ENCODE measurements at regions not wholly inside any gene's neighbourhood (a gene's known extent, or its start where the extent isn't known, plus 50 kb on each side); places are given as distances from the start of the nearest gene placed in this dataset.

DNA sequence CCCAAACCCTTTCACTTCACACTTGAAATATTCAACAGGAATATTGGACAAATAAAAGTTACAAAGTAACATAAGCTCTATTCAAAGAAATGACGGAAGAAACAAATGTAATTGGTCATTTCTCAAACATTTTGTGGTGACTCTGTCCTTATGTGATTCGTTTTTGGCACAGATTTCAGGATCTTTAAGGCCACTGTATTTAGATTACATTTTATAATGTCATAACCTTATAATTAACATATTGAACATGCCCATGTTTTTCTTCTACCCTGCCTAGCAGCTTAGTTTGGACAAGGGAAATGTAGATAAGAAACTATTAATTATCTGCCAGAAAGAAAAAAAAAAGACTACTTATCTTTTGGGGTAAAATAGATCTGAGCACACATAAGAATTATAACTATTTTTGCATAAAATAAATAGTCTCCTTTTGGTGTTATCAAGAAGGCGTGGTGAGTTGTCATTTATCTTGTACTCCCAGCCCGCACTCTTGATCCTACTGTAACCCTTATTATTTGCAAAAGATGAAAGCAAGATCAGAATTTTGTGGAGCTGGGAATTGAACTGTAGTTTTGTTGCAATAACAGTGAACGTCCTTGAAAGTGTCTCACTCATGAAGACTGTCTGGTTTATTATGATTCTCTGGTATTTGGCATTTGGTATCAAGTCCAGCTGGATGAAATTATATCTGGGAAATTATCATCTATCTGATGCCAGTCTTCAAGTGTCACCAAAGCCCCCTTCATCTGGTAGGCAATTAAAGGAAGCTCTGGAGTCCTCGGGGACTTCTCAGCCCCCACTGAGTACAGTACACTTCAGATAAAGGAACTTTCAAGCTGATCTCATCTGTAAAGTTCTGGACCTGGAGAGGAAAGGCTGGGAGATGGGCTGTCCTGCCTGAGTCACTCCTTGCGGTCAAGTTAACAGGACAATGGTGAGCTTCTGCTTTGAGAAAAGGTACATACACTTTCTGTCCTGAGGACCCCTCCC lies 175.7 kb upstream of the INHBA start:
- ATAC-seq, result no peak
- DNase-seq, result no peak

DNA sequence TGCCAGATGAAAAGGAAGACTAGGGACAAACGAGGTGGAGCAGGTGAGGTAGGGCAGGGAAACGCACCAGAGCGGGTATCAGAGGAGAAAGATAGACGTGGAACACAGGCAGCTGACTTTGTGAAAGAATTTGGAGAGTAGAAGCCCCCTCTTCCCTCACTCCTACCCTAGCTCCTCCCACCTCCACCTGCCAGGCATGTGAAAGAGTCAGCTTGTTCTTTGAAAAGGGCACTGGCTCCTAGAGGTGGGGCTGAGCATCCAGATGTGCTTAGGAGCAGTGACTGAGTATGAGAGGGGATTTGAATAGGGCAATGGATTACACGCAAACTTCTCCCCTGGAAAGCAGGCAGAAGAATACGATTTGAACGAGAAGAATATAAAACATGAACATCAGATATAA lies 174.2 kb upstream of the INHBA start:
- DNase-seq (no peak), ATAC-seq (no peak)

DNA sequence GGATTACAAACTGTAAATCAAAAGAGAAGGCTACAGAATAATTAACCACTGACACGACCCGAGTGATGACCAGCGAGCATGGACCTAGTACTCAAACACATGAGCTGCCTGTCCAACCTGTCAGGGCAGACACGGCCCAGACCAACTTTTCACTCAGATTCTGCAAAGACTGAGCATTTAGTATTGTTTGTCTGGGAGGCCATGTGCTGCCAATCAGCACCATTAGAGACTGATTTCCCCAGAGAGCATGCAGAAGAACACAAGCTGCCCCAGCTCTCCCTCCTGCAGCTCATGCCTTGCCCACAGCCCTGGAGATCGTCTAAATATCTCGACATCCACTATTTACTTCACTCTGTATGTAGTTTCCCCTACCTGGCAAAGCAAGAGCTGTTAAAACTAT lies 172.6 kb upstream of the INHBA start:
- DNase-seq (no peak), ATAC-seq (no peak)

DNA sequence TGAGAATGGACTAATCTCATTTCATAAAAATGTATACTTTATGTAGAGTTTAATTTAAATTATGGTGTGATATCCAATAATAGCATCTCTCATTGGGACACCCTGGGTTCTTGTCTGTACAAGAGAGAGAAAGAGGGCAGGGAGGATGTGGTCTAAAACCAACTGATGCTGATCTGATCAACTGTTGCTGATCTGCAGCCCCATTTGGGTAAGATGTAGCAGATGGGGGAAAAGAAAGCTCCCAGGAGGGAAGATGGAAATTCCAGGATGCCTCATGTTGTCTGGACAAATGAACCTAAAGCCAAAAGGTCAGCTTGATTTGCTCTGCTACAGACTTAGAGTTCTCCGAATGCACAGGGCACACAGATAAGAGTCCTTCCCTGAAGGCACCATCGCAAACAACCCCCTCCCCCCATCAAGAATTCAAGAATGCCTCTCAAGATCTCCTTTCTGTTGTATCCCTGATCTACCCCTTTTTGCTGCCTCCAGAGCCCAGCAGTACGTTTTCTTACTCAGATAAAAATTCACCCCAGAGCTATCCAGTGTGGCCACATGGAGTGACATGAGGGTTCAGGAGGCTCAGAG lies 171.4 kb upstream of the INHBA start:
- no peak for DNase-seq
- peak; percentile 20 for ATAC-seq

DNA sequence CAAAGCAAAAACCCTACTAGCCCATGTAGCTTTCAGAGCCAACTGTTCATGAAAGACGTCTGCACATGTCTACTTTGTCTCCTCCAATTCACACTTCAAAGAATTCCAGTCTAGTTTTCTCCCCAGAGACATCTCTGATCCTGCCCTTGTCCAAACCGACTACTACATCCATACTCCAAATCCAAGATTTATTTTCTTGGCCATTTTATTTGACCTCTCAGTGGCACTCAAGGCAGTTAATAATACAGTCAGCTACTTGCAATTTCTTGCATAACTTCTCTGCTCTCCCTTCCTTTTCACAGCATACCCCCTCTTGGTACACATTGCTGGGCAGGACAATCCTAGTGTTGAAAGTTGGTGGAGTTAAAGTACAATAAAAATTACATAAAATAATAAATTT lies 170.9 kb upstream of the INHBA start:
- DNase-seq, result no peak
- ATAC-seq, result no peak

DNA sequence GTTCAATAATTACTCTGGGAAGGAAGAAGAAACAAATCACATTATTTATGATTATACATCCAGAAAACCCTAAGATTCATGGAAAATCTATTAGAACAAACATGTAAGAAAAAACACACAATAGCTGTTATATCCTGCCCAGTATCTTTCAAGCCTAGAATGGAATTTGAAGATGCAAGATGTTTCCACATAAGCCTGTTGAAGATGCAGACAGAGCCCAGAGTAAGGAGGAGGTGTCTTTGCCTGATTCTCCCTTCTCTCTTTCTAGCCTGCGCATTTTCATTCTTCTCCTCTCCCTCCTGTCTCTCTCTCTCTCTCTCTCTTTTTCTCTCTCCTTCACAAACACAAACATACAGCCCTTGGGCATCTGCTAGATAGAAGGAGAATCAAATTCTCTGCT lies 170.1 kb upstream of the INHBA start:
- ATAC-seq, result no peak

DNA sequence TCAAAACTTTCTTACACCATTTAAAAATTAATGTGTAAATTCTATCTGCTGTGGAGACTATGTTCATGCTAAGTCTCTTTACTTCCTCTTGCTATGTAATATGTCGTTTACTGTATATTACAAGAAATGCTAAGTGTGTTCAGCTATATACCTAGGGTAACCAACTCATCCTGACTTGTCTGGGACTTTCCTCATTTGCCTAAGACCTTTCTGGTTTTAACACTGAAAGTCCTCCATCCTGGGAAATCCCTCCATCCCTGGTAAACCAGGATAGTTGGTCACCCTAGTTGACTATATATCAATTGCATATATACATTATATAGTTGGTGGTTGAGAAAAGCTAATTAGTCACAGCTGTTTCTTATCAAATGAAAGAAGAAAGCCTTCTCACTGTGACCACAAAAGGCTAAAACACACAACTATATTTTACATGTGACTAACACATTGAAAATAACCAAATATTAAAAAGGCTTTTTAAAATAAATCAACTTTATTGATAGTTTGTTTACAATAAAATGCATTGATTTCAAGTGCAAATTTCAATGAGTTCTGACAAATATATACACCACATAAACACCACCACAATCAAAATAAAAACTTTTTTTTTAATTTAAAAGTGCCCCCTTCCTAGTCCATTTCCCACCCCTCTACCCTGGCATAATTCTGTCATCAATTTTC lies 167.7 kb upstream of the INHBA start:
- ATAC-seq (peak; percentile 81), DNase-seq (no peak)

More for the DNA sequence above, 170.1 kb upstream of the INHBA start:
- DNase-seq, result no peak

DNA sequence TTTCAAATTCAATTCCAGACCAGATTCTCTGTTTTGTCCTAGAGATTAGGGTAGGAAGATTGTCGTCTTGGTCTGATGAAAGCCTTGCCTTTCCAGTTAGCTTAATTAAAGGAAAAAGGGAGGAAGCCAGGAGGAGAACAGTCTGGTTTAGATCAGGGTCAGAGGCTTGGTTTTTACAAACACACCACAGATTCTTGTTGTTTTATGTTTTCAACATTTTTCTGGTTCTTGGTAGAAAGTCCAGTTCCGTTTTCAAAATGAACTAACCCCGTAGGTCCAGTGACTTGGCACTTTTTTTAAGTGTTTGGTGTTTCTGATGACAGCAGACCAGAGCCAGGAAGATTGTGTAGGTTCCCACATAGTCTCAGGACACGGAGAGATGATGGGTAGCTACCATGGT lies 167.1 kb upstream of the INHBA start:
- ATAC-seq (peak; percentile 7), DNase-seq (no peak)

DNA sequence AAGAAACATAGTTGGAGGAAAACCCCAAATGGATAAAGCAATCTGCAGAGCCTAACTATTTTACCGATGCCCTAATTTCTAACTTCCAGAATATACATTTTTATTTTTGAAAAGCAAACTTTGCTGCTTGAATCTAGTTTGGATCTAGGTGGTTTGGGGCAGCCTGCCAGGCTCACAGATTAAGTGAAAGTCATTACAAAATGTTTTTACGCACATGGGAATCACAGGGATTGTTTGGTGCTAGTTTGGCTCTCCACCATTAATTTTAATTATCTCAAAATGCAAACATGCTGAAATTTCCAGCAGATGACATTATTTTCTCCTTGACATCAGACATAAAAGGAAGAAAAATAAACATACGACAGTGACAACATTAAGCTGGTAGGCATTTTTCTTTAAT lies 166.7 kb upstream of the INHBA start:
- ATAC-seq (no peak), DNase-seq (no peak)

DNA sequence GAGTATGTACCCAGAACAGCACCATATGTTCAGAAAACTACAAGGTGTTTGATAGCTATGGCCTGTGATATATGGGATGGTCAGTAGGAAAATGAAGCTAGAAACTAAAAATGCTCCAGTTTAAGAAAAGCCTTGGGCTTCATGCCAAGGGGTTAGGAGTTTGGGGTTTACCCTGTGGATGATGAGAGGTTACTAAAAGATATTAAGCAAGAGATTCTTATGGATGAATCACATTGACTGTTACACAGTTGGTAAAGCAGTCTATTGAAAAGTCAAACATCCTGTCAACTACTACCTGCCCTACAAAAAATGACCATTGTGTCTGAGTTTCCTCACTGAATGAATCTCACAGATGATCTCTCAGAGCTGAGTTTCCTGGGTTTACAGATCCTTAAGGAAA lies 166.2 kb upstream of the INHBA start:
- no peak for DNase-seq
- ATAC-seq, result no peak

DNA sequence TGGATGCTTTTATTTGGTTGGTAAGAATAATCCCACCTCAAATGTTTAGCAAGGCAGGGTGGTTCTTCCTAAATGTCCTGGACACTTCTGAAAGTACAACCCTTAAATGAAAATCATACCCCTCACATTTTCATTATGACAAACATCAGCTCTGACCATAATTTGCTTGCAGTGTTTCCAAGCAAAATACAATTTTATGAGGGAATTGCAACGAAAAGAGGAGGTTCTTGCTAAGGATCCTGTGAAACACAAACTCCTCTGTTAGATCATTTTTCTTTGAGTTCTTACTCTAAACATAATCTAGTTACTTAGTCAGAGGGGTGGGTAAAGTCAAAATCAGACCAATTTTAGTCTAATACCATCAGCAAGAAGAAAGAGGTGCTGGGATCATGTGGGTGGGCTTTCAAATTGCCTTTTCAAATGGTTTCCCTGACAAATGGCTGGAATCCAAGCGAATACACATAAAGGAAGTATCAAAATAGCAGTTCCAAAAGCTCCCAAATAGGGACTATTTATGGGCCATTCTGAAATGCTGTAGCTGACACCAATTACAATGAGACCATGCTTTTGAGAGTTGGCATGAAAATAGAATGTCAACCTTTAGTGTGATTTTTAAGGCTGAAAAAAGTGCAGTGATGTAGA lies 164.9 kb upstream of the INHBA start:
- no peak for DNase-seq
- ATAC-seq, result no peak

DNA sequence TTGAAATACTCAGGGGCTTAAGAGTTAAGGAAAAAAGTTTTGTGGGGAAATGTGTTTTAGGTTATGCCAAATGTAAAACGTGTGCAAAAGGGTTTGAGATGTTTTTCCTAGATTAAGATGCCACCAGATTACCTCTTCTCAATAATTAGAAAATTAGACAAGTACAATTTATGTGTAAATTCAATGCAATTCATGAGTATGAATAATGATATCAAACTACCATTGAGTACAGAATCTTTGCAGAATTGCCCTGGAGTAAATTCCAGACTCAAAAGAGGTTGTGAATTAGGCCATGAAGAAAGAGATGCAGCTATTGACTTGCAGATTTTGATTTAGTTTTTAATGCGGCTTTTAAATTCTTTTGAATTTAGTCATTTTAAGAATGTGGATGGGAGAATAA lies 159.4 kb upstream of the INHBA start:
- ATAC-seq (no peak), DNase-seq (no peak)

DNA sequence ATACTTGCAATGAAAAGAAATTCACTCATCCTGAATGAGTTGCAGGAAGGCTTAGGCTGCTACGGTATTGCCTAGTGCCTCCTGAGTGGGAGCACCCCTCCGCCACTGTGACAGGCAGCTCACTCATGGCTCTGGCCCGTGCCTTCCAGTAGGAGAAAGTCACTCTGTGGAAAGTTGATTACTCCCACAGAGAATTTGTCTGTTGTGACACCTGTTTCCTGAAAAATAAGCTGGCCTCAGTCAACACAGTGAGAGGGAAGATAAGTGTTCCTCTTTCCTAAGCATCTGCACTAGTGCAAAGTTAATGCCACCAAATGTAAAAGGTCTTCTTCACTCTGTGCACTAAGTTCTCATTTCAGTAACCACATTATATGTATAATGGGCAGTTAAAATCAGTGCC lies 158.8 kb upstream of the INHBA start:
- DNase-seq, result no peak
- no peak for ATAC-seq

DNA sequence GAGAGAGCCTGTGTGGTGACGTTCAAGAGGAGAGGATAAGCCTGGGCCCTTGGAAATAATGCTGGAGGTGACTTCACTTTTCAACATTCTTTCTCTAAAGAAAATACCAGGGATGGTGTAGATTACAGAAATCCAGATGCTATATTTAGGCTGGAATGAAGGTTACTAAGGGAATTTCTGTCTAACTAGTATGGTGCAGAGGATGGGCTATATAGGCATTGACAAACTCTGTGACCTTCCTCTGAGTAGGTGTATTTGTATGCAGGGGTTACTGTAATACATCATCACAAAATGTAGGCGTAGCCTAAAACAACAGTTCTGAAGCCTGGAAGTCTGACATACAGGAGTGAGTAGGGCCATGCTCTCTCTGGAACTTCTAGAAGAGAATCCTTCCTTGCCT lies 155.3 kb upstream of the INHBA start:
- DNase-seq (no peak), ATAC-seq (no peak)

DNA sequence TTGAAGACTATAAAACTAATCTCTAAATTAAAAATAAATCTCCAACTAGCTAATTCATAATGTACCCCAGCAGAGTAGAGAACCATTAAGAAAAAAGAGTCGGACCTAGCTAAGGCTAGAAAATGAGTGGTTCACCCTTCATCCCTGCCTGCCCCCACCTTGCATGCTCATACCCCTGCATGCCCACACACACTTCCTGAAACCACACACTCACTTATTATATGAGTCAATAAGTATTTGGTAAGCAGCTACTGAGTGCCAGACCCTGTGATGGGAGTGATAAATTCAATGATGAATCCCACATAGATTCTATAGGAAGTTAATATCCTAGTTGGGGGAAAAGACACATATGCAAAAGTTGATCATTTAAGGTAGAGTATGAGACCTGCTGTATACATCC lies 152.9 kb upstream of the INHBA start:
- ATAC-seq (no peak), DNase-seq (no peak)

DNA sequence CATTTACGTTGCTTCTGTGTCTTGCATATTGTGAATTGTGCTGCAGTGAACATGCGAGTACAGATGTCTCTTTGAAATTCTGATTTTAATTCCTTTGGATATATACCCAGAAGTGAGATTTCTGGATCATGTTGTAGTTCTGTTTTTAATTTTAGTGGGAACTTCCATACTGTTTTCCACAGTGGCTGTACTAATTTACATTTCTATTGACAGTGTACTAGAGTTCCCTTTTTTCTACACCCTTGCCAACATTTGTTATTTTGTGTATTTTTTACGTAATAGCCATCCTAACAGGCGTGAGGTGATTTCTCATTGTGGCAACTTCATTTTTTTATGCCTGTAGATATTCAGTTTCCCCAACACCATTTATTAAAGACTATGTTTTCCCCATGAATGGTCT lies 144.7 kb upstream of the INHBA start:
- DNase-seq (no peak), ATAC-seq (no peak)

DNA sequence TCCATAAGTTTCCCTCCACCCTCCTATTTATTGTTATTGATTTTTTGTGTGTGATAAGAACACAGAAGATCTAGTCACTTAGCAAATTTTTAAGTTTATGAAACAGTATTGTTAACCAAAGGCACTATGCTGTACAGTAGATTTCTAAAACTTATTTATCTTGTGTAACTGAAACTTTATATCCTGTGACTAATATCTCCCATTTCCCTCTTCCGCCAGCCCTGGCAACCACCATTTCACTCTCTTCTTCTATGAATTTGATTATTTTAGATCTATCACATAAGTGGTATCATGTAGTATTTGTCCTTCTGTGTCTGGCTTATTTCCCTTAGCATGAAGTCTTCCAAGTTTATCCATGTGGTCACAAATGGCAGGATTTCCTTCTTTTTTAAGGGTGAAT lies 144.3 kb upstream of the INHBA start:
- no peak for DNase-seq
- ATAC-seq, result no peak

DNA sequence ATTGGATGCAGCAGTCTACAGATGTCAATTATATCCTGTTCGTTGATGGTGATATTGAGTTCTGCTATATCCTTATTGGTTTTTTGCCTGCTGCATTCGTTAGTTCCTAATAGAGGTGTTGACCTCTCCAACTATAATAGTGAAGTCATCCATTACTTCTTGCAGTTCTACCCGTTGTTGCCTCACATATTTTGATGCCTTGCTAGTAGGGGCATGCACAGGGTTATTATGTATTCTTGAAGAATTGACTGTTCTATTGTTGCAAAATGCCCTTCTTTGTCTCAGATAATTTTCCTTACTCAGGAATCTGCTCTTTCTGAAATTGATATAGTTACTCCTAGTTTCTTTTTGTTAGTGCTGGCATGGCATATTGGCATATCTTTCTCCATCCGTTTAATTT lies 140.1 kb upstream of the INHBA start:
- ATAC-seq, result no peak
- DNase-seq, result no peak

DNA sequence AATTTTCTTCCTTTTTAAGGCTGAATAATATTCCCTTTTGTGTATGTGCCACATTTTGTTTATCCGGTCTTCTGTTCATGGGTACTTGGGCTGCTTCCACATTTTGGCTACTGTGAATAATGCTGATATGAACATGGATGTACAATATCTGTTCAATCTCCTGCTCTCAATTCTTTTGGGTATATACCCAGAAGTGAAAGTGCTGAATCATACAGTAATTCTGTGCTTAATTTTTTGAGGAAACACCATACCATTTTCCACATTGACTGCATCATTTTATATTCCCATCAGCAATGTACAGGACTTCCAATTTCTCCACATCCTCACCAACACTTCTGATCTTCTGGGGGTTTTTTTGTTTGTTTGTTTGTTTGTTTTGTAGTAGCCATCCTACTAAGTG lies 135.0 kb upstream of the INHBA start:
- ATAC-seq, result no peak
- DNase-seq, result no peak

DNA sequence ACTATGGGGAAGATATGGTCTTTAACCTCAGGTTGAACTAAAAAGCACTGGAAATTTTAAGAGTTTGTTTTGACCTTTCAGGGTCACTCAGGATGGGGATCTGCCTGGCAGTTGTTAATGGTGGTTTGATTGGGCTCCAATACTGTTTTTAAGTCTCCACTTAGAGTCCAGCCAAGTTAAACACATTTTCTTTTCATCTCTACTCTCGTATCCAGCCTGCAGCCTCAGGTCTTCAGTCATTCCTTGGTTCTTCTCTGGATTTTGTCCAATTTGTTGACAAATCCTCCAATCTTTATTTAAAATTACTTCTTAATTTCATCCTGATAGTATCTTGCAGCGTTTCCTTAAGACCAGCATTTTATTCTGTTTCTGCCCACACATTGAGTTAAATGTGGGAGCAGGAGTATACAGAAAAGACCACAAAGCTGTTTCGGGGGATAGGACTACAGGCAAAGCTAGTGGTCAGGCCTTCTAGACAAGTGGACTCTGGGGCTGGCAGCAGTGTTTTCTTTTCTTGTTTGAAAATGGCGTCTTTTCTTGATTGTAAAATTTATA lies 133.2 kb upstream of the INHBA start:
- ATAC-seq (no peak), DNase-seq (no peak)

DNA sequence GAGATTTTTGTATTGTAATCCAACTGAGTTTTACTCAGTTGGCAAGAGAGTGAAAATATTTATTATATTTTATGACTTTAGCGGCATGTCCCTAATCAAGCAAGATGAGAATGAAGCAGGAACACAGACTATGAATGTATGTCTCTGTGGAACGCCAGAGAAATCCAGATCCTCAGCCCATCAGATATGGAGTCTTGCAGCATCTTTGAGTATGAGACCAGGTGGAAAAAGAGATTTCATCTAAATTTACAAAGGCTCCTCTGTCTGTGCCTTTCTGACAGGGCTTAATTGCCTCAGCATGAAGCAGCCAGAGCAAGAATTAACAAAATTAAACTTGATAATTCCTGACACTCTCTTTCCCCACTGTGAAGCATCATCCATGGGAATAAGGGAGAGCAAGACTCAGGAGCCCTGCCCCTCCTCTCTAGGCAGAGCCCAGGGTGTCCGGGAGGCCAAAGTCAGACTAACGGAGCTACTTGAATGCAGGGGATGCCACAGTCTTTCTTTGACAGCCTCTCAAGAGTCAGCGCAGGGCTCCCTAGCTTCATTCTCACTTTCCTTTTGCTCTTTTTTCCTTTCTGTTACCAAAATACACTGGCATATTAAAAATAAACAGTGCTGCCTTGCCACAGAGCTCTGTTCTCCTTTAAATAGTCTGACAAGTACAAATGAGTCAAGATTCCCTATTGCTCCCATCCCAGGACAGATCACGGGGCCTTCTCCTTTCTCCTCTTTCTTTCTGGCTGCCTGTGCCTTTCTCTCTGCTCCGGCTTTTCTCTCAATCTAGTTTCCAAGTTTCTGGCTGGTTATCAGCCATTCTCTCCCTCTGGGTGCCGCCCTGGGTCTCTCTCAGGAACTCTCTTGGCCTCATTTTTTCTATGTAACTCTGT lies 132.2 kb upstream of the INHBA start:
- ATAC-seq (no peak), DNase-seq (no peak)
